Astrocyte of the hippocampus (primary cell): ENCODE measurements at regions not wholly inside any gene's neighbourhood (a gene's known extent, or its start where the extent isn't known, plus 50 kb on each side); places are given as distances from the start of the nearest gene placed in this dataset.

Source experiments
- DNase-seq: peaks from one replicate; pipeline ENCODE4 v3.0.0; 2011; ENCODE audit warnings: low read depth, low spot score

DNA sequence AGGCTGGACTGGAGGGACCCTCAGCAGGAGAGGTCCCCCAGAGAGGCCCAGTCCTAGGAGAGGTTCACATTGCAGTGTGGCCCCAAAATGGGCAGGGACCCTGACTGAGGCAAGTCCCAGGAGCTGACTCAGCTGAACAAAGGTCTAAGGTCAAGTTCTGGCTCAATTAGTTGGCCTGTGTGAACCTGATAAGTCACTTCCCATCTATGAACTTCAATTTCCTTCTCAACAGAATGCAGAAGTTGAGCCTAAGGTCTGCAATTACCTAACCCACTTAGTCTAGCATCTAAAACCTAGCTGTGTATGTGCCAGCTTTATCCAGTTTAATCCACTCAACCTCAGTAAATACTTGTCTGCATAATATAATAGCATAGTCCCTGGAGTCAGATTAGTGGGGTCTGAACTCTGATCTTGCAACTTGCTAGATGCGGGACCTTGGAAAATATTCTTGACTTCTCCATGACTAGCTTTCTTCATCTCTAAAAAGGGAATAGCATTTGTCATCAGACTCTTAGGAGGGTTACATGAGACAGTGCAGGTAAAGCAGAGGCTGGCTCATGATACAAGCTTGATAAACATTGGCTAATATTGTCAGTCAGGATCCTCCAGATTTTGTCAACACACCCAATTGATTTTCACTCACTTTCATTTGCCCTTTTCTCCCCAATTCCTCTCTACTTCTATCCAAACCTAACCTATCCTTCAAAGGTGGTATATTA, 465.5 kb downstream of the INSC start:
- DNase-seq: no peak

DNA sequence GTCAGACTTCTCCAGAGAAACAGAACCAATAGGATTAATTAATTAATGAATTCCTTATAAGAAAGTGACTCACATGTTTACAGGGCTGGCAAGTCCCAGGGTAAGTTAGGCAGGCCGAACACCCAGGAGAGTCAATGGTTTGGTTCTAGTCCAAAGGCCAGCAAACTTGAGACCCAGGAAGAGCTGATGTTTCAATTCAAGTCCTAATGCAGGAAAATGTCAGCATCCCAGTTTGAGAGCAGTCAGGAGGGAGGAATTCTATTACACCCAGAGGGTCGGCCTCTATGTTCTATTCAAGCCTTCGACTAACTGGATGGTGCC, 466.0 kb downstream of the INSC start:
- peak; percentile 29 for DNase-seq

DNA sequence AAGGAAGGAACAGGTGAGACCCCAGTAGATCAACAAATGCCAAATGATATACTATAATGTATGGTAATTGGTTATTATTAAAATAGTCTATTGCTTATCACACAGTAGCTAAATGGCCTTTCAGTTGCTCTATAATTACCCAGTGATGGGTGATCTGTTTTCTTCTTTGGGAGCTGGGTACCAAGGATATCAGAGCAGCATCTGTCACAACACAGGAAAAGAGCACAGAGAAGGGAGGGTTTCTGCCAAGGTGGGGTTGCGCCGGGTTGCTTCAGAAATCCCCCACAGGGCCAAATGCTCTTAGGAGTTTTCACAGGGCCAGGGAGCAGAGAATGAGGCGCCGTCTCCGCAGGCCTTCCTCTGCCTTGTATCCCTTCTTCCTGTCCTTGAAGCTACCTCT, 469.4 kb downstream of the INSC start:
- DNase-seq: no peak

DNA sequence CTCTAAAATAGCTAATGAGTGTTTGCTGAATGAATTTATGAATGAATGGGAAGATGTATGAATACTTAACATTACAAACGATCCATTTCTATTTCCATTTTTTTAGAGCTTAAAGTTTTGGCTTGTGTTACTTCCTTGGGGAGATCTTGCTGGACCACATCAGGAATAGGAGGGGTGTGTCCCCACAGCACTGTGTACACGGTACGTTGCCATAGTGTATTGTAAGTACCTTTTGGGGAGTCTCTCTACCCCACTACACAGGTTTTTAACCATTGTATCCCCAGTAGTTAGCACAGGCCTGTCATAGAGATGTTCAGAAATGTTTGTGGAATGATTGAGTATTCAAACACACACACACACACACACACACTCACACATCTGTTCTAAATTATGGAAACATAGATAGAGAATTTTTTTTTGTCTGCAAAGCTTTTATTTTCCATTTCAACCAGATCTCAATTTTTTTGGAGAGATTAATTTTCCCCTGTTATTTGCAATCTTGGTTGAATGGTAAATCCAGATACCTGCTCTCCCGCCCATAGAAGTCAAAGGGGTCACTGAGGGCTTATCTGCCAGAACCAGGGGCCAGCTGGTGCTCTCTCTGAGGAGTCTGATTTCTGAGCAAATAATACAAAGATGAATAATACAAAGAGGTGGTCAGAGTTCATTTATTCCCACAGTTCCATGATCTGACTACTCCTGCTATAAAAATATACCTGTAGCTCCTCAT, 471.0 kb downstream of the INSC start:
- no peak for DNase-seq

DNA sequence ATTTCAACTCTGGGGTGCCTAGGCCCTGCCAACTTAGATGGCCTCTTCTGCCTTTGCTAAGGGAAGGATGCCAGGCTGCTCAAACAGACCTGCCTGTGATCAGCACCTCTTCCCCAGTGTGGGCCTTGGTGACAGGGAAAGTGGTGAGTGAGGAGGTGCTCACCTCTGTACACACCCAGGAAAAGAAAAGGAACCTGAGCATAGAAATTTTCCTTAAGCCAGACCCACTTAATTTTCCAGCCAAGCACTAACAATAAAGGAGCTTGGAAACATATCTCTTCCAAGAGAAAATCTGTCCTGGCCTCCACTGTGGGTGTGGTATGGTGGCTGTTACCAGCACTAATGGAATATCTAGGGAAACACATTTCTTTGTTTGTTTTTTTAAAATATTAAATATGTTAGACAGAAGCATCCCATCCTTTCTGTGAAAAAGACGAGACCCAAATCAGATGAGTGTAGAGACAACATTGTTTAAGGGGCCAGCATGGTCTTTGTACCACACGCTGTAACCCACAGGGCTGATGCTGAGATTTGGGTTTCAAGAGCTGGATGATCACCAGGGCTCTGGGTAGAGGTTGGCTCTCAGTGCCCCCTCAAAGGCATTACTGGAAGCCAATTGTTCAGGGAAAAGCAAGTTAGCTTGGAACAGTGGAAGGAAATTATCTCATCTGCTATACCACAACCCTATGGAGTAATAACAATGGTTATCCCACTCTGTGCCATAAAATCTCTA, 472.2 kb downstream of the INSC start:
- DNase-seq: no peak

DNA sequence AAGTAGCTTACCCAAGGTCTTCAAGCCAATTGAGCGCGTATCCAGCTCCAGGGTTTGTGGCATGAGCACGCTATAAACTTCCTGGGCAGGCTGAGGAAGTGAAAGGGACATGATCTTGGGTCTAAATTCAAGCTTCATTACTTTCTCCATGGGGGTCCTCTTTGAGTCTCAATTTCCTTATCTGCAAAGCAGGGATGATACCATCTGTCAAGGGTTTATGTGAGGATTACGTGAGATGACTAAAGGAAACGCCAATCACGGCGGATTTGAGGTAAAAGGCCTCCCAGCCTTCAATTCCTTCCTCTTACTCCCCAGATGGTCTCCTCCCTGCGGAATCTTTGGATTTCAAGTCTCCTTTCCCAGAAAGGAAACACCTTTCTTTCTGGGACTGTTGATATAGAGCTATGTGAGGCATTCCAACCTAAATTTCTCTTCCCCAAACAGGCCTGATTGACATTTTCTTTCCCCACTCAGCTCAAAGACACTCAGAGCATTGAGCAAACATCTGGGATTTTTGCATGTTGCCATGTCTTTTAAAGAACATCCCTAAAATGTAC, 474.4 kb downstream of the INSC start:
- DNase-seq: no peak

DNA sequence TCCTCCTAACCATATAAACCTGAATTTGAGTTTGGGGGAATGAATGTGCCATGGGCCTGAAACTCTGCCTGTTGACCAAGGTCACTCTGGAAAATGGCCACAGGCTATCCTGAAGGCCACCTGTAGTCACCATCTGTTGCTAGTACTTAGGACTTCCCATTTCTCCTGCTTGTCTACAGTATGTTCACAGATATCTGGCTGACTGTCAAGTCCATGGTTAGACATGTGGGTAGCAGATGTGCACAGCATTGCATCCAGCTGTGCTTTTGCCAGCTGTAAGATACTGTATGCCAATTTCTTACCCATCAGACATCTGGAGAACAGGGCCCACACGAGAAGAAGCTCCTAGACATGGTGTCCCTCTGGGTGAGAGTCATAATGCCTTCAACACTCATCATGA, 475.4 kb downstream of the INSC start:
- no peak for DNase-seq

DNA sequence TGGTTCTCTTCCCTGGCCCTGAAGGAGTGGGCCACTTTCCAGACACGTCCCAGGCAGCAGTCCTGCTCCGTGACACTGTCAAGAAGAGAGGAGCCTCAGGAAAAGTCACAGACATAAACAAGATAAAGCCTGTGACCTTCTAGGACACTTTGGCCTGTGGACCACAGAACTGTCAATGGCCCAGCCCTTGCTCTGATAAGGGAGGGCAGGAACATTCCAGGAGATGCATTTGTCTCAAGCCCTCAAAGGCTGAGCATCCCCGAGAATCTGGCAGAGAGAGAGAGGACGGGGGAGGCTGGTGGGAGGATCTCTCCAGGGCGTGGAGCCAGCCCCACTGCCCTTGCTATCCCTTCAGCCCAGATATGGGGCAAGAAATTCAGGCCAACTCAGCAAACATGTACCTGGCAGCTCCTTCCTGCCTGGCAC, 476.4 kb downstream of the INSC start:
- no peak for DNase-seq

DNA sequence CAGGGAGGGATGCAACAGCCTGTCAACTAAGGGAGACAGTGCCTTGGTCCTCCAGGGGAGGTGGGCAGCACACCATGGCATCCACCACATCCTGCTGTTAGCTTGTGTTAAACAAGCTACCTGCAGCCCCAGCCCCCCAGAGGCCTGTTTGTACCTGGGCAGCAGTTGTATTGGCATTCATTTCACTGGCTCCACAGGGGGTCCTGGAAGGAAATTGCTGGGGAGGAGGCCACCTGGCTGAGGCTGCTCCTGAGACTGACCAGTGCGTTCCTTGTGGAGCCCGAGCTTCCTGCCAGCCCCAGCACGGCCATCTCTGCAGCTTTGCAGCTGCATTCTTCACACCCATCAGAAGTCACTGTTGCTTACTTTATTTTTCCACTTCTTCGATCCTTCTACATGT, 479.9 kb downstream of the INSC start:
- DNase-seq: no peak

DNA sequence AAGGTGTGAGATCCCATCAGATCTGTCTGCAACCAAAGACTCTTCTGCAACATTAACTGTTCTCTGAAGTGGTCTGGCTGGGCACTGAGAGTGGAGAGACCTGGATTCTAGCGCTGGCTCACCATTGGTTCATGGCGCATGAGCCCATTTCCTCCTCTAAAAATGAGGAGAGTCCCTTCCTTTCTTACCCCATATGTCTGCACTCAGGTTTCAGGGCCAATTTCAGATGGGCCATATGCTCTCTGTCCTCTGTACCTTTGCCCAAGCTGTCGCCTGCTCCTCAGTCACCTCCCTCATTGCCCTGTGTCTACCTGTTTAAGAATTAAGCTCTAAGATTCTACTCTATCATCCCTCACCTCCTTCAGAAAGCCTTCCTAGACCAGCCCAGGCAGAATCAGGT, 484.7 kb downstream of the INSC start:
- DNase-seq: no peak

DNA sequence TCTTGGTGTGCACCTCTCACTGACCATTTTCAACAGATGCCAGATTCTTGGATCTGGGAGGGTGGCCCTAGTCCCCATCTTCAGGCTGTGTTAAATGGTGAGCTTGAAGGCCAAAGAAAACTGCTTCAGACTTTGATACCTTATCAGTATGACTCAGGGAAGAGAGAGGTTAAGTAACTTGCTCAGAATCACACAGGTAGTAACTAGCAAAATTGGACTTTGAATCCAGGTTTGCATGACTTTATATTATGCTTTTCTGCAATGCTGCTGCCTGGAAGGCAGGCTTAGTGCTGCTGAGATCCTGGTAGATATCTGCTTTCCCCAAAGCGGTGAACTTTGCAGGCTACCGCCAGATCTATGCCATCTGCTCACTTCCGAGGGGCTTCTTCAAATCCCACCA, 487.3 kb downstream of the INSC start:
- no peak for DNase-seq

DNA sequence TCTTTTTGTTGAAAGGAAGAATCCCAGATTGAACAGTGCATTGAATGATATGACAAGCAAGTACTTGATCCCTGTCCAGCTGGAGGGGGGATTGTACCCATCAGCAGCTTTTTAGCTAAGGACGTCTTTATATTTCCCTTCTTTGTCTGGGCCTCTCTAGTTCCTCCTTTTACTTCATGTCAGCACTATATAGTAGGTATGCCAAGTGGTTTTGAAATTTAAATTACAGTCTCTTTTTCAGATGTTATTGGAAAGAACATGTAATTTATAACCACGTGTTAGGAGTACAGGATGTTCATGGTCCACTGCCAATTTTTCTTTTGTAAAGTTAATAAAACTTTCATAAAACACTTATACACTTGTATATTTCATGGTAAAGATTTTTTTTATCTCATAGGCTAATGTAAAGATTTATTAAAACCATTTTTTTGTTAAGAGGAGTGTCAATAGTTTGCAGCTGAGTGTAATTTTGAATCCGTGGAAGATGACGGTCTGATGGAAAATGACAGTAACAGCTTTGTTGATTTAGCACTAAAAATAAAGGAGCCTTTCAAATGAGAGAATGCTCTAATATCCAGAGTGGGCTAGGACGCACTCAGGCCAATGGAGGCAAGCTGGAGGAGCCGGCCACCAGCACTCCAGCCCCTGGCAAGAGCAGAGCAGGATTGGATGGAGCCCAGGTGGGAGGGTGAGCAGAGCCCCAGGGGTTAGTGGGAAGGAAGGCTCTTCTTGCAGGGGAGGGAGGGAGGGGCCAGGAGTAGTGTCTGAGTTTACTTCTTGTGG, 488.3 kb downstream of the INSC start:
- DNase-seq: no peak

DNA sequence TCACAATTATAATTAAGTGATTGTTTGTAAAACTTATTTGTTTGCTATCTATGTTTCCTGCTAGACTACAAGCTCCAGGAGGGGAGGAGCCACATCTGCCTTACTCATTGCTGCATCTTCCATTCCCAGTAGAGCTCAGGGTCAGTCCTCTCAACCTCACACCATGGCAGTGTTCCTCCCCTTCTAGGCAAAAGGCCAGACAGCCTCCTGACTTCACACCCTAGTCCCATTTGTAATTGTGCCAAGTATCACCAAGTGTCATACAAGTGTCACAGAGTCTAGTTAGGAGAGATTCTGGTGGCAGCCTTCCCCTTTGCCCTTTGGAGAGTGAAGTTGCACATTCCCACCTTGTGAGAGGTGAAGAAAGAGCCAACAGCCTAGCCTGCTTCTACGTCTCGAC, 490.4 kb downstream of the INSC start:
- DNase-seq: no peak

DNA sequence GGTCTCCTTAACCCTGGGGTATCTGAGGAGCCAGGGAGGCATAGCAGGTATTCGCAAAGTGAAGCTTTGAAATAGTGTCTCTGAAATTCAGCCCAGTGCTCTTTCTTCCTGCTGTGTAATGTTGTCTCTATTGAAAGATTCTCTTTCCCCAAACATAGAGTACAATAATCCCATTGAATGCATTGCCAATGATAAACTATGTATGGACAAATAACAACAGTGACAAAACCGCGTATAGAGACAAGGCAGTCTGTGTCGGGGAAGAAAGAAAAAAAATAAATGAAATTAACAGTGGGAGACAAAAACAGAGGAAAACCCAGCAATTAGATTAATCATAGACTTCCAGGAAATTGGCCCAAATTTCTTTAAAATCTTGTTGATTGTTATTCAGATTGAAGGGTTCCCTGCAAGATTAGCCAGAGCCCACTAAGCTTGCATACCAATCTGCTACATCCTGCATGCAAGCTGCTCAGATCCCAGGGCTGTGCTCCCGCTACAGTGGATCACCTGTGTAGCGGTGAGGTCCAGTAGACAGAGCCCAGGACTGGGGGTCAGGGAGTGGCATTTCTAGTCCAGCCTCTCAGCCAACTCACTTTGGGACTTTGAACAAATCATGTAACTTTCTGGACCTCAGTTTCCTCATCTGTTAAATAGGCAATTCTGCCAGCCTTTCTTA, 492.8 kb downstream of the INSC start:
- no peak for DNase-seq

DNA sequence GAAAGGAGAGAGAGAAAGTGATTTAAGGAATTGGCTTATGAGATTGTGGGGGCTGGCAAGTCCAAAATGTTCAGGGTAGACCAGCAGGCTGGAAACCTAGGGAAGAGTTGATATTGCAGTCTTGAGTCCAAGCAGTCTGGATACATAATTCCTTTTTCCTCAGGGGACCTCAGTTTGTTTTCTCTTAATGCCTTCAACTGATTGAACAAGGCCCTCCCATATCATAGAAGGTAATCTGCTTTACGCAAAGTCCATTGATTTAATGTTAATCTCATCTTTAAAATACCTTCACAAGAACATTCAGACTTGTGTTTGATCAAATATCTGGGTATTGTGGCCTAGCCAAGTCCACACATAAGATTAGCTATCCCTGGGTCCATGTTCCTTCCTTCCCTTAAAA, 494.7 kb downstream of the INSC start:
- DNase-seq: no peak

DNA sequence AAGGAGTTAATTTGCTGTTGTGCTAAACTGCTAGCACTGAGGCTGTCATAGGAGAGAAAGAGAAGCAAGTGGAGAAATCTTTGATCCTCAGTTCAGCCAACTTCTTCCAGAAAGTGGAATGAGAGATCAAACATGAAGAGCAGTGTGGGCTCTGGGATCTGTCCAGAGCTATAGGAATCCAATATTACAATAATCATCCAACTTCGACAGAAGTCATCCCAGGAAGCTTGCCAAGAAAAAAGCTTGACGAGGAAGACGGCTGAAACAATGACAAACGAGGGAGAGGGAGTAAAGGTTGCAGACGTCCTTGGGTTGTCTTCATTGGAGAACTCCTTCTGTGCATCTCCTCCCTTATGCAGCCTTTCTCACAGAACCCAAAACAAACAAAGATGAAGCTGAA, 496.2 kb downstream of the INSC start:
- no peak for DNase-seq

DNA sequence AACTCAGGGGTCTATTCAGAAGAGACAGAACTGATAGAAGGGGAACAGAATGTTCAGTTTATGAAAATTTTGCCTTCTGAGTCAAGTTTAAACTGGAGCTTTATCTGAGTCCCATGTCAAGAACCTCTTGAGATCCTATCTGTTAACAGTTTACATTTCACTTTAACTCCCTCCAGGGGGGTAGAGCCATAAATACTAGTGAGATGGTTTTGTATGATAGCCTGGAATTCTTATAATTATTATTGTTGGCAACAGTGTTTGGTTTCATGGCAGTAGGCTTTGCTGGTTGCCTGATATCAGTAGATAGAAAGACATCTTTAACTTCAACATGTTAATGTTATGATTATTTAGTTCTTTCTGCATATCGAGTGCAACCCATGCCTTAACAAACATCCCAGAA, 498.5 kb downstream of the INSC start:
- no peak for DNase-seq

DNA sequence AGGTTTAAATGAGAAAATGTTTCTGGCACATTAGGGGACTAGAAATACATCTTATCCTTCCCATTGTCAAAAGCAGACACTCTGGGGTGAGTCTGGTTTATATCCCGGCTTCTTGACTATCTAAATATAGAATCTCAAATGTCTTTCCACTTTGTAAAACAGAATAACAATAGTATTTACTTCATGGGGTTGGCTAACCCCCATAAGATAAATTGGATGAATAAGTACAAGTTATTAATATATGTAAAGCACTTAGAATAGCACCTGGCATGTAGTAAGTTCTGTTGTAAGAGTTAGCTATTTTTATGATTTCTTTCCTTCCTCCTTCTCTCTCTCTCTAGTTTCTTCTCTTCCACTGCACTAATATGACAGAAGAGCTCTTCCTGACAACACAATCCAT, 499.1 kb downstream of the INSC start:
- no peak for DNase-seq

DNA sequence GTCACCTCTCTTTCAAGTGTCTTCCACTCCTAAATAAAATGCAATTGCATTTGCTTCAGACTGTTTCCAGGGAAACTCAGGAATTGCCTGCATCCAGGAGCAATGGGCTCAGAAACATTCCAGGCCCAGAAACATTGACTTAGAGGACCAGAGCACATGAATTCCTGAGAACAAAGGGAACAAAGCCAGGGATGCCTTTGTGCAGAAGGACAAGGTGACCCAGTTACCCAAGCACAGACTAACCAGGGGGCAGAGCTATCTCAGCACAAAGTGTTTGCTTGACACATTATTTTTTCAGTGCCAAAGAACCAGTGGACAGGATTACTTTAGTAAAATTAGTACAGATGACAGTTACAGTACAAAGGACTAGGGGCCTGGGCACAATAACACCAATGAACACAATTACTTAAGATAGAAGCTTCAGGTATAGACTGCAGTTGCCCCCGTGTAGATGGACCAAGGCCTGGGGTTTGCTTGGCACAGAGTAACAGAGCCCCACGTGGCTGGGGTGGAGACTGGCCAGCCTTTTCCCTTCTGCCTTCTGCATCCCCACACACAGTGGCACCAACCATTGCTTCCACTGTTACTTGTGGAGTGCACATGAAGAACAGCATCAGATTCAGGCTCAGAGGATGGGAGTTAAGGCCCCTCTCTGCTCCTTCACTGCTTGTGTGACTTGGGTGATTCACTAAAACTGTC, 500.8 kb downstream of the INSC start:
- DNase-seq: no peak
